AG04450 (cell line): ENCODE measurements at regions not wholly inside any gene's neighbourhood (a gene's known extent, or its start where the extent isn't known, plus 50 kb on each side); places are given as distances from the start of the nearest gene placed in this dataset.

Experiments
- CTCF ChIA-PET: fragments of 300-600, 350-600 bp; formaldehyde crosslinking; extraction: SDS; loops from one replicate; lab custom pipeline; 2022; ENCODE audit warnings: antibody characterized with exemption, inconsistent platforms; lab: Charles Lee
- POLR2A ChIA-PET: fragments of 350-600 bp; formaldehyde crosslinking; extraction: SDS; loops from one replicate; lab custom pipeline; 2021; ENCODE audit warnings: antibody characterized with exemption, inconsistent platforms; lab: Yijun Ruan, JAX
- DNase-seq: peaks from one replicate; pipeline ENCODE4 v3.0.0-alpha.2; 2011; ENCODE audit warnings: low read depth, low spot score
- H3K27ac ChIP-seq: one replicate; pipeline ENCODE4 v1.5.1; 2012; ENCODE audit warnings: low read depth, low read length, control low read depth
- H3K27me3 ChIP-seq: one replicate; pipeline ENCODE4 v1.6.0; 2012; ENCODE audit warnings: low read length; ENCODE audit not compliant: control insufficient read depth, insufficient read depth
- H3K4me3 ChIP-seq: 2 replicates; pipeline ENCODE4 v1.5.1; 2011; ENCODE audit warnings: mild to moderate bottlenecking, low read depth, low read length, control low read depth
- H3K9me3 ChIP-seq: 2 replicates; pipeline ENCODE4 v1.5.1; 2012; ENCODE audit warnings: low read length; ENCODE audit not compliant: control insufficient read depth, insufficient read depth
- TF ChIP-seq, protein P1 (sequence below): IDR thresholded peaks from 2 replicates; pipeline ENCODE4 v1.5.1; 2011; ENCODE audit warnings: low read depth, low read length, control low read depth, inconsistent platforms

GRCh38 chr5:84650429-84650828 is 265.7 kb upstream of the EDIL3 start:
- POLR2A ChIA-PET: interaction anchor here (0.7 kb wide), 1 partner anchor 1179 kb away, joined by 3 read pairs; the partner anchor contains the start of gene VCAN
- no peaks in the 10 kb centered on the region for H3K27me3 ChIP-seq
- peaks cover 3% of the 10 kb centered on the region; the same call in 1 of the 2 replicates for H3K9me3 ChIP-seq
- no peak overlapping the region for H3K4me3 ChIP-seq
- no peak overlapping the region for H3K27ac ChIP-seq
- no peak for DNase-seq
- CTCF ChIA-PET: no interaction called here
- TF ChIP-seq, protein P1, sequence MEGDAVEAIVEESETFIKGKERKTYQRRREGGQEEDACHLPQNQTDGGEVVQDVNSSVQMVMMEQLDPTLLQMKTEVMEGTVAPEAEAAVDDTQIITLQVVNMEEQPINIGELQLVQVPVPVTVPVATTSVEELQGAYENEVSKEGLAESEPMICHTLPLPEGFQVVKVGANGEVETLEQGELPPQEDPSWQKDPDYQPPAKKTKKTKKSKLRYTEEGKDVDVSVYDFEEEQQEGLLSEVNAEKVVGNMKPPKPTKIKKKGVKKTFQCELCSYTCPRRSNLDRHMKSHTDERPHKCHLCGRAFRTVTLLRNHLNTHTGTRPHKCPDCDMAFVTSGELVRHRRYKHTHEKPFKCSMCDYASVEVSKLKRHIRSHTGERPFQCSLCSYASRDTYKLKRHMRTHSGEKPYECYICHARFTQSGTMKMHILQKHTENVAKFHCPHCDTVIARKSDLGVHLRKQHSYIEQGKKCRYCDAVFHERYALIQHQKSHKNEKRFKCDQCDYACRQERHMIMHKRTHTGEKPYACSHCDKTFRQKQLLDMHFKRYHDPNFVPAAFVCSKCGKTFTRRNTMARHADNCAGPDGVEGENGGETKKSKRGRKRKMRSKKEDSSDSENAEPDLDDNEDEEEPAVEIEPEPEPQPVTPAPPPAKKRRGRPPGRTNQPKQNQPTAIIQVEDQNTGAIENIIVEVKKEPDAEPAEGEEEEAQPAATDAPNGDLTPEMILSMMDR: no peak

- ChIA-PET POLR2A (no interaction called here), CTCF (no interaction called here)
- DNase-seq: no peak
- TF ChIP-seq, protein P1: no peak
- H3K4me3 ChIP-seq: no peak overlapping the region
- H3K9me3 ChIP-seq: peaks cover 3% of the 10 kb centered on the region; the same call in 1 of the 2 replicates
- no peak overlapping the region for H3K27ac ChIP-seq
- H3K27me3 ChIP-seq: no peaks in the 10 kb centered on the region
Observed at GRCh38 chr5:84647581-84647980, 262.9 kb upstream of the EDIL3 start.

- ChIA-PET POLR2A (no interaction called here), CTCF (no interaction called here)
- Histone ChIP-seq H3K4me3 (no peak overlapping the region), H3K27me3 (no peaks in the 10 kb centered on the region), H3K27ac (no peak overlapping the region), H3K9me3 (peaks cover 3% of the 10 kb centered on the region; the same call in 1 of the 2 replicates)
- peak; percentile 36 for DNase-seq
- TF ChIP-seq, protein P1: no peak
Observed at GRCh38 chr5:84642795-84643194, 258.1 kb upstream of the EDIL3 start.

DNA sequence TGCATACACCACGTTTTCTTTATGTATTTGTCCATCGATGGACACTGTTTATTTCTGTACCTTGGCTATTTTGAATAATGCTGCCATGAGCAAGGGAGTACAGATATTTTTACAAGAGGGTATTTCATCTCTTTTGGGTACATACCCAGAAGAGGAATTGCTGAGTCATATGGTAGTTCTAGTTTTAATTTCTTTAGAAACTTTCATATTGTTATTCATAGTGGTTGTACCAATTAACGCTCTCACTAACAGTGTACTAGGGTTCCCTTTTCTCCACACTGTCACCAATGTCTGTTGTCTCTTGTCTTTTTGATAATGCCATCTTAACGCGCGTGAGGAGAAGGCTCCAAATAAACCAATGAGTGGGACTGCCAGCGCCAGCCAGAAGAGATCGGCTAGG is 257.6 kb upstream of the EDIL3 start:
- ChIA-PET CTCF (no interaction called here), POLR2A (no interaction called here)
- Histone ChIP-seq H3K27me3 (no peaks in the 10 kb centered on the region), H3K27ac (no peak overlapping the region), H3K4me3 (no peak overlapping the region), H3K9me3 (peaks cover 3% of the 10 kb centered on the region; the same call in 1 of the 2 replicates)
- no peak for DNase-seq
- TF ChIP-seq, protein P1: no peak

GRCh38 chr5:84637662-84638375 is 253.1 kb upstream of the EDIL3 start:
- TF ChIP-seq, protein P1: no peak
- Histone ChIP-seq H3K27ac (no peak overlapping the region), H3K9me3 (peaks cover 10% of the 10 kb centered on the region; the same call in 1 of the 2 replicates), H3K4me3 (no peak overlapping the region), H3K27me3 (no peaks in the 10 kb centered on the region)
- ChIA-PET CTCF (no interaction called here), POLR2A (no interaction called here)
- no peak for DNase-seq
